Esophagus muscularis mucosa (tissue), 4 donors: ENCODE measurements at regions not wholly inside any gene's neighbourhood (a gene's known extent, or its start where the extent isn't known, plus 50 kb on each side); places are given as distances from the start of the nearest gene placed in this dataset.

Experiments
- EP300 ChIP-seq: sonication (generic); formaldehyde crosslinking; IDR thresholded peaks from one replicate; pipeline ENCODE4 v1.6.1; 2017; ENCODE audit warnings: antibody characterized with exemption
- POLR2A ChIP-seq: fragments of 450-650 bp; IDR thresholded peaks from one replicate; pipeline ENCODE4 v1.6.1; 2017; ENCODE audit warnings: antibody characterized with exemption, moderate library complexity, mild to moderate bottlenecking, low read depth
- POLR2AphosphoS5 ChIP-seq, 2 donors: sonication (generic); formaldehyde crosslinking; IDR thresholded peaks; one replicate each; pipeline ENCODE4 v1.6.1; 2017; ENCODE audit warnings: antibody characterized with exemption in 2 of 2
- TF ChIP-seq, protein P1 (sequence below), 3 experiments: fragments of 200-600 bp in 2 of 3; fragments of 450-650 bp in 1 of 3; sonication (generic) in 2 of 3; IDR thresholded peaks; one replicate each; pipeline ENCODE4 v1.5.1; 2017 to 2019; ENCODE audit warnings: antibody characterized with exemption in 3 of 3, mild to moderate bottlenecking in 2 of 3, moderate library complexity in 1 of 3

DNA sequence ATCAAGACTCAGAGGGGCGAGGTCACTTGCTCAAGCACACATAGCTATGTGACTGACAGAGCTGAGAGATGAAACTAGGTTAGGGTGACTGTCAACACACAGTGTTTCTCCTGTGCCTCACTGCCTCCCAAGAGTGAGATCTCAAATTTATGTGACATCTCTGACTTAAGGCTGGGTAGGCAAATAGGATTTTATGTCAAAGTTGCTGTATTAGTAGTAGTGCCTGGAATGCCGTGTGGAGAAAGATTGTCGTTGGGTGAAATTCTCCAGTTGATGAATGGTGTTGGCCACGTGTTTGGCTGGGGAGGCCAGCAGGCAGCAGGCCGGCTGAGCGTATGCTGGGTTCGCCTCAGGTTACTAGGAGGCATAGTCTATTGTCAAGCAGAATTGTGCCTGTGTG is 148.3 kb upstream of the BMPER start:
- no peak for TF ChIP-seq POLR2A
- TF ChIP-seq, protein P1, sequence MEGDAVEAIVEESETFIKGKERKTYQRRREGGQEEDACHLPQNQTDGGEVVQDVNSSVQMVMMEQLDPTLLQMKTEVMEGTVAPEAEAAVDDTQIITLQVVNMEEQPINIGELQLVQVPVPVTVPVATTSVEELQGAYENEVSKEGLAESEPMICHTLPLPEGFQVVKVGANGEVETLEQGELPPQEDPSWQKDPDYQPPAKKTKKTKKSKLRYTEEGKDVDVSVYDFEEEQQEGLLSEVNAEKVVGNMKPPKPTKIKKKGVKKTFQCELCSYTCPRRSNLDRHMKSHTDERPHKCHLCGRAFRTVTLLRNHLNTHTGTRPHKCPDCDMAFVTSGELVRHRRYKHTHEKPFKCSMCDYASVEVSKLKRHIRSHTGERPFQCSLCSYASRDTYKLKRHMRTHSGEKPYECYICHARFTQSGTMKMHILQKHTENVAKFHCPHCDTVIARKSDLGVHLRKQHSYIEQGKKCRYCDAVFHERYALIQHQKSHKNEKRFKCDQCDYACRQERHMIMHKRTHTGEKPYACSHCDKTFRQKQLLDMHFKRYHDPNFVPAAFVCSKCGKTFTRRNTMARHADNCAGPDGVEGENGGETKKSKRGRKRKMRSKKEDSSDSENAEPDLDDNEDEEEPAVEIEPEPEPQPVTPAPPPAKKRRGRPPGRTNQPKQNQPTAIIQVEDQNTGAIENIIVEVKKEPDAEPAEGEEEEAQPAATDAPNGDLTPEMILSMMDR (IDR thresholded peaks at IDR 0.05): no peak
- no peak for TF ChIP-seq EP300
- TF ChIP-seq POLR2AphosphoS5 (IDR thresholded peaks at IDR 0.05): no peak
